SK-N-SH (cell line): ENCODE measurements at regions not wholly inside any gene's neighbourhood (a gene's known extent, or its start where the extent isn't known, plus 50 kb on each side); places are given as distances from the start of the nearest gene placed in this dataset.

ENCODE experiments used
- CTCF ChIA-PET: fragments of 300-600, 350-600 bp; formaldehyde crosslinking; extraction: SDS; loops from one replicate; lab custom pipeline; 2021; lab: Yijun Ruan, JAX
- POLR2A ChIA-PET: fragments of 350-600 bp; sonication (Branson Sonifier 250); formaldehyde crosslinking; extraction: SDS; loops from one replicate; lab custom pipeline; 2020; ENCODE audit warnings: antibody characterized with exemption, inconsistent platforms; lab: Yijun Ruan, JAX
- DNase-seq: peaks from one replicate; pipeline ENCODE4 v3.0.0; 2012
- H2AFZ ChIP-seq: fragments of 200-600 bp; sonication (generic); 2 replicates; pipeline ENCODE4 v1.8.1; 2016; ENCODE audit warnings: antibody characterized with exemption, mild to moderate bottlenecking, low read depth
- H3F3A ChIP-seq: fragments of 200-600 bp; sonication (generic); replicated peaks from 2 replicates; pipeline ENCODE3; 2016; ENCODE audit warnings: antibody characterized with exemption, mild to moderate bottlenecking; ENCODE audit not compliant: insufficient read depth
- H3K27ac ChIP-seq, 2 experiments: fragments of 200-500 bp in 1 of 2; fragments of 200-600 bp in 1 of 2; sonication (Bioruptor generic) in 1 of 2; sonication (generic), shearing (Covaris generic) in 1 of 2; 2 replicates each; pipeline versions ENCODE4 v1.5.1 to v1.6.1; 2014 to 2016; ENCODE audit warnings: low read depth in 2 of 2, inconsistent platforms in 1 of 2, low read length in 1 of 2, mild to moderate bottlenecking in 1 of 2, mixed read lengths in 1 of 2
- H3K27me3 ChIP-seq: fragments of 200-600 bp; sonication (generic), shearing (Covaris generic); 2 replicates; pipeline ENCODE4 v1.6.1; 2016; ENCODE audit warnings: mixed run types; ENCODE audit not compliant: insufficient read depth
- H3K36me3 ChIP-seq, 2 experiments: fragments of 200-500 bp in 1 of 2; fragments of 200-600 bp in 1 of 2; sonication (Bioruptor generic) in 1 of 2; sonication (generic) in 1 of 2; replicated peaks in 1 of 2; 2 replicates each; pipeline versions ENCODE3 to v1.5.1; 2014 to 2016; ENCODE audit warnings: low read length in 1 of 2, mild to moderate bottlenecking in 1 of 2; ENCODE audit not compliant: insufficient read depth in 2 of 2, control insufficient read depth in 1 of 2
- H3K4me1 ChIP-seq, 2 experiments: fragments of 200-500 bp in 1 of 2; fragments of 200-600 bp in 1 of 2; sonication (Bioruptor generic) in 1 of 2; sonication (generic), shearing (Covaris generic) in 1 of 2; 2 replicates each; pipeline versions ENCODE4 v1.5.1 to v1.6.1; 2014 to 2016; ENCODE audit warnings: low read depth in 1 of 2, low read length in 1 of 2, mixed run types in 1 of 2; ENCODE audit not compliant: insufficient read depth in 2 of 2, control insufficient read depth in 1 of 2
- H3K4me2 ChIP-seq: fragments of 200-600 bp; sonication (generic), shearing (Covaris generic); 2 replicates; pipeline ENCODE4 v1.6.1; 2017; ENCODE audit warnings: mixed run types
- H3K4me3 ChIP-seq, 2 experiments: fragments of 200-500 bp in 1 of 2; fragments of 200-600 bp in 1 of 2; sonication (Bioruptor generic) in 1 of 2; sonication (generic), shearing (Covaris generic) in 1 of 2; 2 replicates each; pipeline versions ENCODE4 v1.5.1 to v1.8.1; 2014 to 2016; ENCODE audit warnings: low read depth in 2 of 2, inconsistent platforms in 1 of 2, low read length in 1 of 2, mild to moderate bottlenecking in 1 of 2, mixed read lengths in 1 of 2, moderate library complexity in 1 of 2
- H3K79me2 ChIP-seq: fragments of 200-600 bp; sonication (generic); 2 replicates; pipeline ENCODE4 v1.8.1; 2017; ENCODE audit warnings: mild to moderate bottlenecking; ENCODE audit not compliant: insufficient read depth
- H3K9ac ChIP-seq: fragments of 200-600 bp; sonication (generic); 2 replicates; pipeline ENCODE4 v1.6.1; 2017; ENCODE audit warnings: mixed run types
- H3K9me2 ChIP-seq: fragments of 200-600 bp; sonication (generic); 2 replicates; pipeline ENCODE4 v1.6.1; 2017; ENCODE audit warnings: mixed run types
- H3K9me3 ChIP-seq: fragments of 200-600 bp; sonication (generic); 2 replicates; pipeline ENCODE4 v1.6.1; 2017; ENCODE audit warnings: mixed run types, mild to moderate bottlenecking, moderate library complexity
- H4K20me1 ChIP-seq: fragments of 200-600 bp; sonication (generic); 2 replicates; pipeline ENCODE4 v1.6.1; 2017; ENCODE audit warnings: mild to moderate bottlenecking, mixed run types; ENCODE audit not compliant: insufficient read depth
- CTCF ChIP-seq: fragments of 200-600 bp; sonication (generic); IDR thresholded peaks from 2 replicates; pipeline ENCODE4 v1.6.1; 2017; ENCODE audit warnings: antibody characterized with exemption, mild to moderate bottlenecking, moderate library complexity
- GABPA ChIP-seq: IDR thresholded peaks from 2 replicates; pipeline ENCODE4 v1.4.0; 2012; ENCODE audit warnings: low read depth, mild to moderate bottlenecking
- GATA2 ChIP-seq: sonication (generic); formaldehyde crosslinking; IDR thresholded peaks from 2 replicates; pipeline ENCODE4 v1.5.0; 2020; ENCODE audit warnings: mild to moderate bottlenecking, missing genetic modification reagents
- IRF3 ChIP-seq: fragments of 150-350 bp; IDR thresholded peaks from 2 replicates; pipeline ENCODE4 v1.6.1; 2016; ENCODE audit warnings: mild to moderate bottlenecking, low read depth, low read length
- POLR2AphosphoS5 ChIP-seq: IDR thresholded peaks from 2 replicates; pipeline ENCODE4 v1.6.1; 2012; ENCODE audit warnings: low read depth, low read length
- SIN3A ChIP-seq: IDR thresholded peaks from 2 replicates; pipeline ENCODE4 v1.6.1; 2012; ENCODE audit warnings: low read depth, mild to moderate bottlenecking, low read length, moderate library complexity, borderline replicate concordance
- TEAD4 ChIP-seq: IDR thresholded peaks from 2 replicates; pipeline ENCODE4 v1.4.0; 2012; ENCODE audit warnings: mild to moderate bottlenecking, borderline replicate concordance; ENCODE audit not compliant: insufficient read depth
- USF2 ChIP-seq: fragments of 150-350 bp; IDR thresholded peaks from 2 replicates; pipeline ENCODE4 v1.6.1; 2017; ENCODE audit warnings: antibody characterized with exemption, low read length, low read depth, borderline replicate concordance
- ZBTB33 ChIP-seq: IDR thresholded peaks from 2 replicates; pipeline ENCODE4 v1.4.0; 2012; ENCODE audit warnings: low read depth, borderline replicate concordance
- WGBS: methylation state at CpG from one replicate; pipeline ENCODE4 v1.1.6; 2017; ENCODE audit warnings: low lambda C conversion rate; 5-methylcytosine and 5-hydroxymethylcytosine counted together

GRCh38 chr3:184654375-184654774 lies 57.5 kb downstream of the MAGEF1 start (continued):
- TF ChIP-seq TEAD4, result no peak
- TF ChIP-seq CTCF, result no peak

- ChIA-PET CTCF (interaction anchor here (1.4 kb wide), 1 partner anchor 40 kb away, joined by 3 read pairs; no protein-coding TSS in a partner anchor), POLR2A (no interaction called here)
- H2AFZ ChIP-seq, result no peak overlapping the region
Observed at GRCh38 chr3:184652465-184652864, 59.4 kb downstream of the MAGEF1 start.

More at GRCh38 chr3:184652465-184652864, 59.4 kb downstream of the MAGEF1 start:
- no peak for DNase-seq
- Histone ChIP-seq H3K4me3 (no peak overlapping the region), H3K4me1 (peaks cover 0 to 8% of the 10 kb centered on the region in 2 experiments; a peak in 1 of 4 replicates), H3K4me2 (no peak overlapping the region), H3K27ac (no peak overlapping the region), H3F3A (no peaks in the 10 kb centered on the region), H3K36me3 (no peaks in the 10 kb centered on the region), H3K9ac (no peak overlapping the region), H3K9me2 (no peaks in the 10 kb centered on the region), H3K27me3 (no peaks in the 10 kb centered on the region), H3K9me3 (no peaks in the 10 kb centered on the region), H3K79me2 (no peaks in the 10 kb centered on the region), H4K20me1 (no peaks in the 10 kb centered on the region)
- TF ChIP-seq USF2 (no peak), POLR2AphosphoS5 (no peak), GABPA (no peak), SIN3A (no peak), ZBTB33 (no peak), GATA2 (CRISPR knock-in tag) (no peak), IRF3 (no peak)
- WGBS, result 79% methylated on average over 6 of the region's 6 CpGs
